Endodermal cell (in vitro differentiated cells): ENCODE measurements at regions not wholly inside any gene's neighbourhood (a gene's known extent, or its start where the extent isn't known, plus 50 kb on each side); places are given as distances from the start of the nearest gene placed in this dataset.

Experiments used
- DNase-seq: peaks from one replicate; pipeline ENCODE4 v3.0.0-alpha.2; 2017
- H3K27ac ChIP-seq: 2 replicates; pipeline ENCODE4 v1.5.1; 2013; ENCODE audit warnings: mild to moderate bottlenecking, low read depth, low read length, moderate library complexity
- H3K27me3 ChIP-seq: 2 replicates; pipeline ENCODE4 v1.6.1; 2013; ENCODE audit warnings: mild to moderate bottlenecking, low read length, moderate library complexity; ENCODE audit not compliant: insufficient read depth, control insufficient read depth, poor library complexity, severe bottlenecking
- H3K36me3 ChIP-seq: 2 replicates; pipeline ENCODE4 v1.7.0; 2013; ENCODE audit warnings: mild to moderate bottlenecking, low read length, moderate library complexity; ENCODE audit not compliant: control insufficient read depth, insufficient read depth
- H3K4me1 ChIP-seq: one replicate; pipeline ENCODE4 v1.7.0; 2013; ENCODE audit warnings: low read length; ENCODE audit not compliant: control insufficient read depth, insufficient read depth
- H3K4me3 ChIP-seq: 2 replicates; pipeline ENCODE4 v1.5.1; 2013; ENCODE audit warnings: mild to moderate bottlenecking, low read length, moderate library complexity
- H3K9ac ChIP-seq: 2 replicates; pipeline ENCODE4 v1.6.1; 2013; ENCODE audit warnings: mild to moderate bottlenecking, low read length, moderate library complexity; ENCODE audit not compliant: poor library complexity, severe bottlenecking; ENCODE audit errors: extremely low read depth
- H3K9me3 ChIP-seq: 2 replicates; pipeline ENCODE4 v1.6.1; 2013; ENCODE audit warnings: mild to moderate bottlenecking, low read length, moderate library complexity; ENCODE audit not compliant: control insufficient read depth
- H3K27ac Mint-ChIP-seq: 2 replicates; pipeline ENCODE4 v1.8.0; 2020; ENCODE audit warnings: mixed read lengths
- H3K27me3 Mint-ChIP-seq: 2 replicates; pipeline ENCODE4 v1.8.0; 2021; ENCODE audit warnings: mild to moderate bottlenecking, mixed read lengths; ENCODE audit not compliant: insufficient read depth
- H3K36me3 Mint-ChIP-seq: 2 replicates; pipeline ENCODE4 v1.8.0; 2020; ENCODE audit warnings: low read depth, mixed read lengths
- H3K4me1 Mint-ChIP-seq: 2 replicates; pipeline ENCODE4 v1.8.0; 2020; ENCODE audit warnings: mixed read lengths
- H3K4me3 Mint-ChIP-seq: 2 replicates; pipeline ENCODE4 v1.8.0; 2020; ENCODE audit warnings: mild to moderate bottlenecking, moderate library complexity, mixed read lengths
- H3K9me3 Mint-ChIP-seq: 2 replicates; pipeline ENCODE4 v1.8.0; 2020; ENCODE audit warnings: mild to moderate bottlenecking, mixed read lengths
- WGBS, 2 experiments: methylation state at CpG; one replicate each; pipeline versions ENCODE4 v1.1.5 to v1.1.7; 2013; ENCODE audit warnings: missing lambda C conversion rate in 2 of 2, mixed read lengths in 1 of 2; ENCODE audit not compliant: insufficient coverage in 1 of 2, insufficient read length in 1 of 2; 5-methylcytosine and 5-hydroxymethylcytosine counted together
- TF ChIP-seq, protein P1 (sequence below): fragments of 200-600 bp; sonication (generic); conservative IDR thresholded peaks from 2 replicates; pipeline ENCODE4 v1.5.0; 2021; ENCODE audit warnings: antibody characterized with exemption, mild to moderate bottlenecking

DNA sequence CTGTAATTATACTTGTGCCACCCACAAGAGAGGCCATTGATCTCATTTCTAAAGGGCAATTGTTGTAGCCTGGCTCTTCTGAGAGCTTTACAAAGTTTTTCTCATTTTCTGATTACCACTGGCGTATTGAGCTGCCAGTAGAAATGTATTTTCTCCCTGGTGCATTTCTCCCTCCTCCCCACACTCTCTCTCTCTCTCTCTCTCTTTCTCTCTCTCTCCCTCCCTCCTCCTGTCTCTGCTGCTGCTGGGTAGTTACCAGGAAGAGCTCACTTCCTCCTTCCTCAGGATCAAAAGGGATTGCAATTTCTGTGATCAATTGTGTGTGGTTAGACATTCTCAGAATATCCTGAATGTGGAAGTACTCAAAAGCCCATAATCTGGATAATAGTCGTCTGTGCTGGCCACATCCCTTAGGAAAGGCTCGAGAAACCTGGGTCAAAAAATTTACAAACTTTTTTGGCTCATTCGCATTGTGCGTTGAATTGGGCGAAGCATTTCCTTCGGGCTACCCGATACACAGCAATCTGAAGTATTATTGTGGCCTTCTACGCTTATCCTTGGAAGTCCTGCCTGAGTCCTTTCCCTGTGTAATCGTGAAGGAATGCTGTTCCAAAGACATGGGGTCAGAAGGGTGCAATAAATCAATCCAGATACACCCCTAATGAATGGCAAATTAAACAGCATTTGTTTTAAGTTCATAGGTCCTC, 254.8 kb downstream of the MSRB3 start:
- Histone ChIP-seq H3K27ac (no peak overlapping the region), H3K36me3 (no peaks in the 10 kb centered on the region), H3K9ac (no peak overlapping the region), H3K9me3 (no peaks in the 10 kb centered on the region), H3K4me1 (no peaks in the 10 kb centered on the region), H3K4me3 (no peak overlapping the region), H3K27me3 (no peaks in the 10 kb centered on the region)
- Mint-ChIP-seq H3K36me3 (no peaks in the 10 kb centered on the region), H3K4me3 (no peak overlapping the region), H3K4me1 (no peaks in the 10 kb centered on the region), H3K27me3 (no peaks in the 10 kb centered on the region), H3K27ac (no peak overlapping the region), H3K9me3 (no peaks in the 10 kb centered on the region)
- TF ChIP-seq, protein P1, sequence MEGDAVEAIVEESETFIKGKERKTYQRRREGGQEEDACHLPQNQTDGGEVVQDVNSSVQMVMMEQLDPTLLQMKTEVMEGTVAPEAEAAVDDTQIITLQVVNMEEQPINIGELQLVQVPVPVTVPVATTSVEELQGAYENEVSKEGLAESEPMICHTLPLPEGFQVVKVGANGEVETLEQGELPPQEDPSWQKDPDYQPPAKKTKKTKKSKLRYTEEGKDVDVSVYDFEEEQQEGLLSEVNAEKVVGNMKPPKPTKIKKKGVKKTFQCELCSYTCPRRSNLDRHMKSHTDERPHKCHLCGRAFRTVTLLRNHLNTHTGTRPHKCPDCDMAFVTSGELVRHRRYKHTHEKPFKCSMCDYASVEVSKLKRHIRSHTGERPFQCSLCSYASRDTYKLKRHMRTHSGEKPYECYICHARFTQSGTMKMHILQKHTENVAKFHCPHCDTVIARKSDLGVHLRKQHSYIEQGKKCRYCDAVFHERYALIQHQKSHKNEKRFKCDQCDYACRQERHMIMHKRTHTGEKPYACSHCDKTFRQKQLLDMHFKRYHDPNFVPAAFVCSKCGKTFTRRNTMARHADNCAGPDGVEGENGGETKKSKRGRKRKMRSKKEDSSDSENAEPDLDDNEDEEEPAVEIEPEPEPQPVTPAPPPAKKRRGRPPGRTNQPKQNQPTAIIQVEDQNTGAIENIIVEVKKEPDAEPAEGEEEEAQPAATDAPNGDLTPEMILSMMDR = no peak
- no peak for DNase-seq
- WGBS, 2 experiments = 94 to 100% methylated on average over 9 to 10 of the region's 10 CpGs

DNA sequence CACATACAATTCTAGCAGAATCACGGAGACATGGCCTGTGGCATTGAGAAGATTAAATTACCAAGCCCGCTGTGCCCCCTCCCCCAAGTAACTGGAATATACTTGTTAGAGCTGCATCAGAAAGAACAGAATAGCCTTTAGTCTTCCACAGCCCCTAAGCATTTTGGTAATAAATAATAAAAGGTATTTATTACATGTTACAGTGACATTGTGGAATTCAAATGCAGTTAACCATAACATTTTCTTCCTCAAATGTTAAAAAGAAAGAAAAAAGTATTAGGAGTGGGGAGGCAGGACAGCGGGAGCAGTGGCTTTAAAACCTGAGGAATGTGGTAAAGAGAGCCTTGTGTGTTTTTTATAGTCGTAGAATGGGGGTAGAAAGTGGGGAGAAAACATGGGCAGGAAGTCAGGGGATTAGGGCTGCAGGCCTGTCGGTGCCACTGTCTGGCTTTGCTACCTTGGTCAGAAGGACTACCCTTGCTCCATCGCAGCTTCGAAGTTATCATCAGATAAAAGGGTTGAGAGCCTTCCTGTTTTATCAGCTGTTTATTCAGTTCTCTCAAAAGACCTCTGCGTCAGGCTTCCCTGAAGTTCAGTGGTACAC, 255.9 kb downstream of the MSRB3 start:
- no peak overlapping the region for H3K9ac ChIP-seq

DNA sequence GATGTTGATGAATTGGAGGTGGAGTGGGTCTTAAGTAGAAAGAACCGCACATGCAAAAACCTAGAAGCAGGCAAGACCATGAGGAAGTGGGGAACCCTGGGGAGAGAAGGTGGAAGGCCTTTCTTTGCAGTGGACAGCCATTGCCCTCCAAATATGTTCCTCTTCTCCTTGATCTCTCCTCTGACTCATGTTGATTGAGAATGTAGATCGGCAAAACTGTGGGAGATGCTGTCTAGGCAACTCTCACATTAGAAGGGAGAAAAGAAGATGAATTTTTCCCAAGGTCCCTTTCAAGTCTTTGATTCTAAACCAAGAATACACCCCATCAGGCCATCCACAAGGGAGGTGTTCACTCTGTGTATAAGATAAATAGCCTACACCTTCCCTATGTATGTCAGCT, 257.5 kb downstream of the MSRB3 start:
- WGBS, 2 experiments = 83 to 97% methylated on average over 2 of the region's 2 CpGs
- TF ChIP-seq, protein P1 = no peak
- no peak overlapping the region for H3K27ac Mint-ChIP-seq
- H3K4me1 Mint-ChIP-seq = no peaks in the 10 kb centered on the region
- Histone ChIP-seq H3K36me3 (no peaks in the 10 kb centered on the region), H3K9me3 (peaks cover 16% of the 10 kb centered on the region), H3K27ac (no peak overlapping the region), H3K4me3 (no peak overlapping the region), H3K4me1 (no peaks in the 10 kb centered on the region), H3K9ac (no peak overlapping the region), H3K27me3 (no peaks in the 10 kb centered on the region)
- no peak overlapping the region for H3K4me3 Mint-ChIP-seq
- DNase-seq = no peak
- H3K9me3 Mint-ChIP-seq = peaks cover 19% of the 10 kb centered on the region
- no peaks in the 10 kb centered on the region for H3K27me3 Mint-ChIP-seq
- H3K36me3 Mint-ChIP-seq = no peaks in the 10 kb centered on the region

More for the DNA sequence above, 255.9 kb downstream of the MSRB3 start:
- Mint-ChIP-seq H3K9me3 (peaks cover 4% of the 10 kb centered on the region), H3K27ac (no peak overlapping the region), H3K36me3 (no peaks in the 10 kb centered on the region), H3K4me3 (no peak overlapping the region), H3K27me3 (no peaks in the 10 kb centered on the region), H3K4me1 (no peaks in the 10 kb centered on the region)
- no peak overlapping the region for H3K4me3 ChIP-seq
- H3K36me3 ChIP-seq = no peaks in the 10 kb centered on the region
- no peak for DNase-seq
- no peak overlapping the region for H3K27ac ChIP-seq
- no peaks in the 10 kb centered on the region for H3K4me1 ChIP-seq
- H3K9me3 ChIP-seq = no peaks in the 10 kb centered on the region
- no peaks in the 10 kb centered on the region for H3K27me3 ChIP-seq
- TF ChIP-seq, protein P1 = no peak
- WGBS, 2 experiments = 84 to 90% methylated on average over 6 to 8 of the region's 8 CpGs
